Gastroesophageal sphincter (tissue), 4 donors: ENCODE measurements at regions not wholly inside any gene's neighbourhood (a gene's known extent, or its start where the extent isn't known, plus 50 kb on each side); places are given as distances from the start of the nearest gene placed in this dataset.
A peak's percentile ranks its signal among the peaks of the same experiment; 100 is the strongest.

Experiments
- ATAC-seq: fragments of 150-250 bp; one replicate; pipeline ENCODE4 v1.9.1; 2016; ENCODE audit warnings: mild to moderate bottlenecking, moderate library complexity
- H3K27ac ChIP-seq, 4 donors: fragments of 200-600 bp; sonication (generic) in 3 of 4; 1 replicate in 3 of 4; 2 replicates in 1 of 4; pipeline ENCODE4 v1.5.1; 2016 to 2019
- H3K27me3 ChIP-seq: fragments of 200-600 bp; sonication (generic); one replicate; pipeline ENCODE4 v1.5.1; 2019
- H3K36me3 ChIP-seq, 2 donors: fragments of 200-600 bp; sonication (generic); one replicate each; pipeline ENCODE4 v1.5.1; 2019; ENCODE audit warnings: control low read depth in 1 of 2
- H3K4me1 ChIP-seq, 3 donors: fragments of 200-600 bp; sonication (generic); 1 replicate in 2 of 3; 2 replicates in 1 of 3; pipeline ENCODE4 v1.5.1; 2016 to 2019; ENCODE audit warnings: control low read depth in 2 of 3
- H3K4me3 ChIP-seq, 2 donors: fragments of 200-600 bp; sonication (generic); one replicate each; pipeline ENCODE4 v1.5.1; 2019; ENCODE audit warnings: mild to moderate bottlenecking in 1 of 2, moderate library complexity in 1 of 2
- H3K9me3 ChIP-seq, 3 donors: fragments of 200-600 bp; sonication (generic); one replicate each; pipeline ENCODE4 v1.5.1; 2017 to 2019; ENCODE audit warnings: control low read depth in 2 of 3
- CTCF ChIP-seq, 4 experiments: fragments of 200-600 bp in 2 of 4; fragments of 450-650 bp in 2 of 4; sonication (generic) in 1 of 4; IDR thresholded peaks; one replicate each; pipeline ENCODE4 v1.5.1; 2017 to 2019; ENCODE audit warnings: antibody characterized with exemption in 4 of 4, mild to moderate bottlenecking in 2 of 4, moderate library complexity in 2 of 4
- EP300 ChIP-seq: sonication (generic); formaldehyde crosslinking; IDR thresholded peaks from one replicate; pipeline ENCODE4 v1.6.1; 2017; ENCODE audit warnings: antibody characterized with exemption, mild to moderate bottlenecking
- POLR2A ChIP-seq, 2 donors: fragments of 450-650 bp; IDR thresholded peaks; one replicate each; pipeline ENCODE4 v1.6.1; 2017; ENCODE audit warnings: antibody characterized with exemption in 2 of 2, mild to moderate bottlenecking in 2 of 2, moderate library complexity in 1 of 2
- POLR2AphosphoS5 ChIP-seq: sonication (generic); formaldehyde crosslinking; IDR thresholded peaks from one replicate; pipeline ENCODE4 v1.6.1; 2017; ENCODE audit warnings: antibody characterized with exemption
- WGBS, 2 donors: methylation state at CpG; one replicate each; pipeline ENCODE4 v1.1.5; 2018; ENCODE audit warnings: low coverage in 1 of 2; 5-methylcytosine and 5-hydroxymethylcytosine counted together

GRCh38 chr12:98001430-98001829 lies 514.0 kb upstream of the TMPO start:
- Histone ChIP-seq H3K27ac (no peak overlapping the region), H3K36me3 (no peaks in the 10 kb centered on the region), H3K4me1 (no peaks in the 10 kb centered on the region), H3K27me3 (no peaks in the 10 kb centered on the region), H3K9me3 (no peaks in the 10 kb centered on the region), H3K4me3 (no peak overlapping the region)
- no peak for ATAC-seq
- no peak for TF ChIP-seq EP300
- TF ChIP-seq POLR2A (IDR thresholded peaks at IDR 0.05) = no peak
- no peak for TF ChIP-seq CTCF (IDR thresholded peaks at IDR 0.05)
- TF ChIP-seq POLR2AphosphoS5 = no peak
- WGBS, 2 donors = 37 to 57% methylated on average over 3 of the region's 3 CpGs

- Histone ChIP-seq H3K27me3 (no peaks in the 10 kb centered on the region), H3K36me3 (no peaks in the 10 kb centered on the region), H3K27ac (no peak overlapping the region), H3K4me3 (no peak overlapping the region), H3K4me1 (no peaks in the 10 kb centered on the region), H3K9me3 (no peaks in the 10 kb centered on the region)
- WGBS, 2 donors = 23 to 45% methylated on average over 9 of the region's 9 CpGs
- TF ChIP-seq CTCF (IDR thresholded peaks at IDR 0.05) (peak in 3 of 4 experiments; percentile 44 to 65 (median 44)), POLR2AphosphoS5 (no peak)
- ATAC-seq = no peak
Measured at GRCh38 chr12:98002887-98003493, 512.4 kb upstream of the TMPO start.

GRCh38 chr12:98007963-98008362 lies 507.4 kb upstream of the TMPO start:
- H3K9me3 ChIP-seq = no peaks in the 10 kb centered on the region
- ATAC-seq = no peak
- no peak for TF ChIP-seq POLR2AphosphoS5
- no peak for TF ChIP-seq EP300
- TF ChIP-seq CTCF (IDR thresholded peaks at IDR 0.05) = no peak
- TF ChIP-seq POLR2A (IDR thresholded peaks at IDR 0.05) = no peak
- no peaks in the 10 kb centered on the region for H3K36me3 ChIP-seq
- H3K27me3 ChIP-seq = no peaks in the 10 kb centered on the region
- no peaks in the 10 kb centered on the region for H3K4me1 ChIP-seq
- 56% methylated on average over 1 of the region's 1 CpG; no CpG with 5 or more reads in 1 of the 2 donors for WGBS, 2 donors
- no peak overlapping the region for H3K27ac ChIP-seq
- no peak overlapping the region for H3K4me3 ChIP-seq

DNA sequence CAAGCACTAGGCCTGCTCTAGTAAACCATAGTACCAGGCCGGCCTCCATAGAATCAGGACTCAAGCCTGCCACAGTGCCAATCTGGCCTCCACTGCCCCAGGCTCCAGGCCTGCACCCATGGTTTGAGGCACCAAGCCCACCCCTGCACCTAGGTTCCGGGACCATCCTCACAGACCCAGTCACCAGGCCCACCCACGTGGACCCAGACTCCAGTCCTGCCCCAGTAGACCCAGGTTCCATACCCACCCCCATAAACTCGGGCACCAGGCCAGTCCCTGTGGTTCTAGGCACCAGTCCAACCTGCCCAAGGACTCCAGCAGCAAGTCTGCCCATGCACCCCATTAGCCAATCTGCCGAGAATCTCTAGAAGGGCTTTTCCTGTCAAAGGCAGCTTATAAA lies 501.8 kb upstream of the TMPO start:
- TF ChIP-seq EP300 = no peak
- TF ChIP-seq POLR2A (IDR thresholded peaks at IDR 0.05) = no peak
- no peak for TF ChIP-seq POLR2AphosphoS5
- no peak for TF ChIP-seq CTCF (IDR thresholded peaks at IDR 0.05)
- Histone ChIP-seq H3K4me1 (no peaks in the 10 kb centered on the region), H3K36me3 (no peaks in the 10 kb centered on the region), H3K9me3 (no peaks in the 10 kb centered on the region), H3K4me3 (no peak overlapping the region), H3K27ac (no peak overlapping the region), H3K27me3 (no peaks in the 10 kb centered on the region)
- 90 to 100% methylated on average over 1 of the region's 5 CpGs for WGBS, 2 donors
- ATAC-seq = no peak

GRCh38 chr12:98018836-98019235 lies 496.6 kb upstream of the TMPO start:
- Histone ChIP-seq H3K27ac (no peak overlapping the region), H3K9me3 (no peaks in the 10 kb centered on the region), H3K36me3 (no peaks in the 10 kb centered on the region), H3K4me1 (peaks cover 0 to 8% (median 0%) of the 10 kb centered on the region in 3 donors), H3K27me3 (no peaks in the 10 kb centered on the region), H3K4me3 (no peak overlapping the region)
- TF ChIP-seq EP300 (no peak), POLR2AphosphoS5 (no peak), CTCF (IDR thresholded peaks at IDR 0.05) (no peak), POLR2A (IDR thresholded peaks at IDR 0.05) (no peak)
- no peak for ATAC-seq
